HG02870 (cell line): ENCODE measurements at regions not wholly inside any gene's neighbourhood (a gene's known extent, or its start where the extent isn't known, plus 50 kb on each side); places are given as distances from the start of the nearest gene placed in this dataset.

Experiments used
- ATAC-seq: cut with Tn5 transposase; IDR thresholded peaks from one replicate; pipeline ENCODE4 v1.9.1; 2021; ENCODE audit warnings: mild to moderate bottlenecking, moderate library complexity; ENCODE audit not compliant: unreplicated experiment

- ATAC-seq: no peak
Measured at GRCh38 chr12:90100579-90100978, 391.9 kb upstream of the ATP2B1 start.

GRCh38 chr12:90099288-90099687 is 390.6 kb upstream of the ATP2B1 start:
- ATAC-seq: no peak

- no peak for ATAC-seq
Measured at GRCh38 chr12:90098132-90098779, 389.6 kb upstream of the ATP2B1 start.

GRCh38 chr12:90091809-90092208 is 383.2 kb upstream of the ATP2B1 start:
- ATAC-seq: no peak

GRCh38 chr12:90090929-90091651 is 382.5 kb upstream of the ATP2B1 start:
- ATAC-seq: no peak

- ATAC-seq: no peak
Measured at GRCh38 chr12:90086281-90086680, 377.6 kb upstream of the ATP2B1 start.

- ATAC-seq: no peak
Measured at GRCh38 chr12:90085494-90086274, 377.0 kb upstream of the ATP2B1 start.

- ATAC-seq: no peak
Measured at GRCh38 chr12:90084018-90084417, 375.4 kb upstream of the ATP2B1 start.

GRCh38 chr12:90080616-90081015 is 372.0 kb upstream of the ATP2B1 start:
- ATAC-seq: no peak

GRCh38 chr12:90079529-90080210 is 371.0 kb upstream of the ATP2B1 start:
- ATAC-seq: no peak

GRCh38 chr12:90078344-90078743 is 369.7 kb upstream of the ATP2B1 start:
- ATAC-seq: no peak

GRCh38 chr12:90077756-90078155 is 369.1 kb upstream of the ATP2B1 start:
- ATAC-seq: no peak

GRCh38 chr12:90076851-90077319 is 368.2 kb upstream of the ATP2B1 start:
- no peak for ATAC-seq

GRCh38 chr12:90075685-90076084 is 367.0 kb upstream of the ATP2B1 start:
- no peak for ATAC-seq

GRCh38 chr12:90074086-90074485 is 365.4 kb upstream of the ATP2B1 start:
- peak; percentile 69 for ATAC-seq

- no peak for ATAC-seq
Measured at GRCh38 chr12:90071996-90072395, 363.4 kb upstream of the ATP2B1 start.

GRCh38 chr12:90069711-90070110 is 361.1 kb upstream of the ATP2B1 start:
- ATAC-seq: no peak

- ATAC-seq: no peak
Measured at GRCh38 chr12:90067791-90068190, 359.2 kb upstream of the ATP2B1 start.

GRCh38 chr12:90064852-90065801 is 356.5 kb upstream of the ATP2B1 start:
- ATAC-seq: no peak

GRCh38 chr12:90062799-90063198 is 354.2 kb upstream of the ATP2B1 start:
- no peak for ATAC-seq
